Neural cell (in vitro differentiated cells): ENCODE measurements at regions not wholly inside any gene's neighbourhood (a gene's known extent, or its start where the extent isn't known, plus 50 kb on each side); places are given as distances from the start of the nearest gene placed in this dataset.

Experiments
- H2AFZ ChIP-seq: fragments of 200-600, 300-800 bp; sonication (generic), shearing (Covaris generic); 2 replicates; pipeline ENCODE4 v1.6.0; 2014; ENCODE audit warnings: low read depth, mild to moderate bottlenecking, antibody characterized with exemption, low read length, moderate library complexity
- H3F3A ChIP-seq: fragments of 200-600 bp; shearing (Covaris generic); 2 replicates; pipeline ENCODE4 v1.6.1; 2016; ENCODE audit warnings: mild to moderate bottlenecking, moderate library complexity, mixed read lengths, antibody characterized with exemption, low read length; ENCODE audit not compliant: insufficient read depth, poor library complexity, severe bottlenecking
- H3K27ac ChIP-seq: fragments of 200-600, 300-800 bp; sonication (generic), shearing (Covaris generic); 2 replicates; pipeline ENCODE4 v1.5.1; 2014; ENCODE audit warnings: mild to moderate bottlenecking, low read length, moderate library complexity
- H3K27me3 ChIP-seq: fragments of 300-800, 200-600 bp; sonication (generic), shearing (Covaris generic); 2 replicates; pipeline ENCODE4 v1.6.0; 2014; ENCODE audit warnings: mild to moderate bottlenecking, low read depth, low read length, moderate library complexity; ENCODE audit not compliant: insufficient read depth
- H3K36me3 ChIP-seq: fragments of 300-800, 200-600 bp; sonication (generic), shearing (Covaris generic); 2 replicates; pipeline ENCODE4 v1.5.1; 2014; ENCODE audit warnings: mild to moderate bottlenecking, antibody characterized with exemption, low read length, moderate library complexity; ENCODE audit not compliant: insufficient read depth
- H3K4me2 ChIP-seq: fragments of 300-800, 200-600 bp; sonication (generic), shearing (Covaris generic); 2 replicates; pipeline ENCODE4 v1.6.0; 2014; ENCODE audit warnings: mild to moderate bottlenecking, low read length
- H3K4me3 ChIP-seq: fragments of 300-800, 200-600 bp; sonication (generic), shearing (Covaris generic); 2 replicates; pipeline ENCODE4 v1.5.1; 2014; ENCODE audit warnings: mild to moderate bottlenecking, low read length, moderate library complexity
- H3K79me2 ChIP-seq: fragments of 200-600 bp; shearing (Covaris generic); replicated peaks from 2 replicates; pipeline ENCODE4 v1.6.0; 2014; ENCODE audit warnings: mild to moderate bottlenecking, low read length, moderate library complexity; ENCODE audit not compliant: insufficient read depth
- H3K9ac ChIP-seq: fragments of 300-800, 200-600 bp; sonication (generic), shearing (Covaris generic); 2 replicates; pipeline ENCODE4 v1.6.1; 2016; ENCODE audit warnings: mild to moderate bottlenecking, low read length, mixed read lengths
- H3K9me2 ChIP-seq: fragments of 200-600 bp; shearing (Covaris generic); 2 replicates; pipeline ENCODE4 v1.6.1; 2016; ENCODE audit warnings: mild to moderate bottlenecking, low read length, mixed read lengths; ENCODE audit not compliant: insufficient read depth
- H3K9me3 ChIP-seq: fragments of 200-600, 300-800 bp; sonication (generic), shearing (Covaris generic); 2 replicates; pipeline ENCODE4 v1.6.1; 2016; ENCODE audit warnings: mild to moderate bottlenecking, mixed run types, low read length, moderate library complexity, mixed read lengths
- H4K20me1 ChIP-seq: fragments of 200-600 bp; shearing (Covaris generic); 2 replicates; pipeline ENCODE4 v1.6.1; 2016; ENCODE audit warnings: mild to moderate bottlenecking, mixed run types; ENCODE audit not compliant: insufficient read depth
- CTCF ChIP-seq: fragments of 450-650 bp; IDR thresholded peaks from 2 replicates; pipeline ENCODE4 v1.5.1; 2014; ENCODE audit warnings: antibody characterized with exemption, mild to moderate bottlenecking, moderate library complexity; ENCODE audit not compliant: poor library complexity, severe bottlenecking
- EP300 ChIP-seq: fragments of 450-650 bp; conservative IDR thresholded peaks from 2 replicates; pipeline ENCODE4 v1.6.1; 2014; ENCODE audit warnings: antibody characterized with exemption, mild to moderate bottlenecking, moderate library complexity; ENCODE audit not compliant: poor library complexity, severe bottlenecking
- EZH2 ChIP-seq: fragments of 200-600, 300-800 bp; shearing (Covaris generic), sonication (generic); IDR thresholded peaks from 2 replicates; pipeline ENCODE4 v1.6.1; 2014; ENCODE audit warnings: antibody characterized with exemption, low read length, borderline replicate concordance, mild to moderate bottlenecking; ENCODE audit not compliant: insufficient read depth, poor library complexity, severe bottlenecking
- MXI1 ChIP-seq: fragments of 450-650 bp; conservative IDR thresholded peaks from 2 replicates; pipeline ENCODE4 v1.6.1; 2014; ENCODE audit warnings: antibody characterized with exemption, mild to moderate bottlenecking; ENCODE audit not compliant: poor library complexity, severe bottlenecking
- POLR2AphosphoS5 ChIP-seq: IDR thresholded peaks from 2 replicates; pipeline ENCODE4 v1.6.1; 2012
- RAD21 ChIP-seq: fragments of 450-650 bp; conservative IDR thresholded peaks from 2 replicates; pipeline ENCODE4 v1.6.1; 2014; ENCODE audit warnings: antibody characterized with exemption, mild to moderate bottlenecking, moderate library complexity
- REST ChIP-seq: IDR thresholded peaks from 2 replicates; pipeline ENCODE4 v1.6.1; 2012; ENCODE audit warnings: borderline replicate concordance
- SMC3 ChIP-seq: fragments of 450-650 bp; conservative IDR thresholded peaks from 2 replicates; pipeline ENCODE4 v1.6.1; 2014; ENCODE audit warnings: antibody characterized with exemption, mild to moderate bottlenecking, moderate library complexity; ENCODE audit not compliant: poor library complexity
- TAF1 ChIP-seq: IDR thresholded peaks from 2 replicates; pipeline ENCODE4 v1.6.1; 2012; ENCODE audit warnings: low read depth

- H3F3A ChIP-seq = no peaks in the 10 kb centered on the region
- TF ChIP-seq MXI1 = no peak
- no peak for TF ChIP-seq EZH2
- TF ChIP-seq TAF1 = no peak
- TF ChIP-seq CTCF = peak; percentile 67
- TF ChIP-seq POLR2AphosphoS5 = no peak
- peak; percentile 76 for TF ChIP-seq SMC3
- TF ChIP-seq REST = no peak
- no peak for TF ChIP-seq EP300
- TF ChIP-seq RAD21 = peak; percentile 73
- H4K20me1 ChIP-seq = no peaks in the 10 kb centered on the region
- no peak overlapping the region for H2AFZ ChIP-seq
- H3K4me3 ChIP-seq = no peak overlapping the region
- H3K27ac ChIP-seq = no peak overlapping the region
- no peaks in the 10 kb centered on the region for H3K79me2 ChIP-seq
- no peaks in the 10 kb centered on the region for H3K36me3 ChIP-seq
- no peaks in the 10 kb centered on the region for H3K27me3 ChIP-seq
- H3K9me3 ChIP-seq = no peaks in the 10 kb centered on the region
- no peaks in the 10 kb centered on the region for H3K9me2 ChIP-seq
- no peak overlapping the region for H3K4me2 ChIP-seq
- H3K9ac ChIP-seq = no peak overlapping the region
Observed at GRCh38 chr13:104571161-104571892, 1505.1 kb upstream of the SLC10A2 start.

GRCh38 chr13:104567114-104567513 lies 1500.9 kb upstream of the SLC10A2 start:
- no peak for TF ChIP-seq POLR2AphosphoS5
- no peak for TF ChIP-seq RAD21
- no peak for TF ChIP-seq REST
- TF ChIP-seq CTCF = no peak
- no peak for TF ChIP-seq MXI1
- TF ChIP-seq EZH2 = no peak
- no peak for TF ChIP-seq EP300

More at GRCh38 chr13:104567114-104567513, 1500.9 kb upstream of the SLC10A2 start:
- Histone ChIP-seq H3K4me3 (no peak overlapping the region), H3K27me3 (no peaks in the 10 kb centered on the region), H3F3A (no peaks in the 10 kb centered on the region), H2AFZ (no peak overlapping the region), H3K79me2 (no peaks in the 10 kb centered on the region), H3K36me3 (no peaks in the 10 kb centered on the region), H3K9me3 (no peaks in the 10 kb centered on the region), H4K20me1 (no peaks in the 10 kb centered on the region), H3K9me2 (no peaks in the 10 kb centered on the region), H3K27ac (no peak overlapping the region), H3K4me2 (no peak overlapping the region), H3K9ac (no peak overlapping the region)
